GM10266 (cell line): ENCODE measurements at regions not wholly inside any gene's neighbourhood (a gene's known extent, or its start where the extent isn't known, plus 50 kb on each side); places are given as distances from the start of the nearest gene placed in this dataset.

Experiments
- DNase-seq: peaks from one replicate; pipeline ENCODE4 v3.0.0; 2012; ENCODE audit errors: extremely low spot score
- CTCF ChIP-seq: IDR thresholded peaks from 2 replicates; pipeline ENCODE4 v1.5.1; 2012; ENCODE audit warnings: mild to moderate bottlenecking, low read depth; ENCODE audit not compliant: control insufficient read depth, insufficient read depth; ENCODE audit errors: missing control alignments

GRCh38 chr10:30756151-30756550 lies 126.6 kb upstream of the LYZL2 start:
- no peak for TF ChIP-seq CTCF
- DNase-seq, result no peak

GRCh38 chr10:30755441-30755953 lies 125.9 kb upstream of the LYZL2 start:
- no peak for DNase-seq
- TF ChIP-seq CTCF, result no peak

- TF ChIP-seq CTCF, result no peak
- DNase-seq, result no peak
These were observed 122.9 kb upstream of the LYZL2 start for GRCh38 chr10:30752481-30752881.

- TF ChIP-seq CTCF, result peak; percentile 77
- peak; percentile 53 for DNase-seq
These were observed 122.3 kb upstream of the LYZL2 start for GRCh38 chr10:30751678-30752331.

- no peak for TF ChIP-seq CTCF
- DNase-seq, result peak; percentile 44
These were observed 121.6 kb upstream of the LYZL2 start for GRCh38 chr10:30750971-30751677.

- TF ChIP-seq CTCF, result no peak
- DNase-seq, result no peak
These were observed 119.8 kb upstream of the LYZL2 start for GRCh38 chr10:30749385-30749784.
